COLO829 (cell line): ENCODE measurements at regions not wholly inside any gene's neighbourhood (a gene's known extent, or its start where the extent isn't known, plus 50 kb on each side); places are given as distances from the start of the nearest gene placed in this dataset.
"Not testable (repeated sequence)": the region's sequence is repeated elsewhere in the genome, so short reads cannot be mapped to it uniquely, and the experiment has no call there.

Source experiments
- DNase-seq: peaks from one replicate; pipeline ENCODE4 v3.0.0; 2012; ENCODE audit warnings: low spot score

DNA sequence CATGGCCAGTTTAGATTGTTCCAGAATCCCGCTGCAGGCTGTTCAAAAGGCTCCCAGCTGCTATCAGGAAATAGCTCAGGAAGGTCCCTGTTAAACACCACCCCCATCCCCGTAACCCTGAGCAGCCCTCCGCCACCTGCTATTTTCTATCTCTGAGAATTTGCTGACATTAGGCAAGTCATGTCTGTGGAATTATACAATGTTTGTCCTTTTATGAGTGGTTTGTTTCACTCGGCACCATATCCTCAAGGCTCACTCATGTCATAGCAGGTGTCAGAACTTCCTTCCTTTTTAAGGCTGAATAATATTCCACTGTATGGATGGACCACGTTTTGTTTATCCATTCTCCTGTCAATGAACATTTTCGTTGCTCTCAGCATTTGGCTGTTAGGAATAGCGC, 164.3 kb upstream of the FOXF1 start:
- no peak for DNase-seq

GRCh38 chr16:86347090-86347489, 163.2 kb upstream of the FOXF1 start:
- DNase-seq = no peak

- no peak for DNase-seq
These were observed 162.3 kb upstream of the FOXF1 start for GRCh38 chr16:86347916-86348555.

DNA sequence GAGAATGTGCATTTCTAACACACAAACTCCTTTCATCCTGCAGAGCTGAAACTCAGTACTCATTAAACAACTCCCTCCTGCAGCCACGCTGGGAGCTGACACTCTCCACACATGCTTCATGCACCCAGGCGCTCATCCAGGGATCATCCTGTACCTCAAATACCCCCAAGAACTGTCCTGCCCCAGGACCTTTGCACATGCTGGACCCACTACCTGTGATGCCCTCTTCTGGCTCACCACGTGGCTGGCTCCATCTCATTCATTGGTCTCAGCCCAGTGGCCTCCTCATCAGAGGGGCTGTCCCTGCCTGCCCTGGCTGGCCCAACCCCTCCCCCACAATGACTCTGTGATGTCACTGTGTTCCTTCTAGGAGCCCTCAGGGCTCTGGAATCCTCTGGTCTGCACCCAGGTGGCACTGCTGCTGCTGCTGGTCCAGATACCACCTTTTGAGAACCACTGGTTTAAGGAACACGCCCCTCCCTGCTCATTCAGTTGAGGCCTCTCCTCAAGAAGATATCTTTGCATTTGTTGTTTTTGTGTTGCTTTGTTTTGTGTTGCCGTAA, 160.9 kb upstream of the FOXF1 start:
- DNase-seq = no peak

- DNase-seq = no peak
These were observed 160.0 kb upstream of the FOXF1 start for GRCh38 chr16:86350289-86350688.

GRCh38 chr16:86351041-86351784, 159.1 kb upstream of the FOXF1 start:
- no peak for DNase-seq

DNA sequence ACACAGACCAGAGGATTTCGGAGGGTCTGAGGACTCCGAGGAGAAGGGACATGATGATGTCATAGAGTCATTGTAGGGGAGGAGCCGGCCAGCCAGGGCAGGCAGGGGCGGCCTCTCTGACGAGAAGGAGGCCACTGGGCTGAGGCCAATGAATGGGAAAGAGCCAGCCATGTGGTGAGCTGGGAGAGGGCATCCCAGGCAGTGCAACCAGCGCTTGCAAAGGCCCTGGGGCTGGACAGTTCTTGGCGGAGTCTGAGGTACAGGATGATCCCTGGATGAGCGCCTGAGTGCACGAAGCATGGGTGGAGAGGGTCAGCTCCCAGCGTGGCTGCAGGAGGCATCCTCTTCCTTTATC, 158.6 kb upstream of the FOXF1 start:
- DNase-seq = not testable (repeated sequence)

GRCh38 chr16:86353148-86353547, 157.2 kb upstream of the FOXF1 start:
- DNase-seq = no peak

DNA sequence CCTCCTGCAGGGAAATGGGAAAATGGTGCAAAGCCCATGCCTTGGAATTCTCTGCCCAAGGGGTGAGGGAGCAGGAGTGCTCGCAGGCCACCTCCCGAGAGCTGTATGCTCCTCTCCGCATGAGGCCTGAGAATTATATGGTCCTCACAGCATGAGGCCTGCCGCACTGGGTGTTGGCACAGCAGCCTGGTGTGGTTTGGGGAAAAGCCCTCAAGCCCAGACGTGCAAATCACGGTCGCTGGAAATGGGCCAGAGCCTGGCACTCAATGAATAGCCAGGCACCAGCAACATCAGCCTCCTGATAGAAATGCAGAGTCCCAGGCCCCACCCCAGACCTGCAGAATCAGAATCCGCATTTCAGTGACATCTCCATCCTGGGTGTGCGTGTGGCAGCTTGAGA, 156.4 kb upstream of the FOXF1 start:
- no peak for DNase-seq

GRCh38 chr16:86354641-86355513, 155.4 kb upstream of the FOXF1 start:
- DNase-seq = peak; percentile 47

GRCh38 chr16:86355531-86355930, 154.8 kb upstream of the FOXF1 start:
- peak; percentile 49 for DNase-seq

- DNase-seq = no peak
These were observed 154.4 kb upstream of the FOXF1 start for GRCh38 chr16:86355951-86356350.

DNA sequence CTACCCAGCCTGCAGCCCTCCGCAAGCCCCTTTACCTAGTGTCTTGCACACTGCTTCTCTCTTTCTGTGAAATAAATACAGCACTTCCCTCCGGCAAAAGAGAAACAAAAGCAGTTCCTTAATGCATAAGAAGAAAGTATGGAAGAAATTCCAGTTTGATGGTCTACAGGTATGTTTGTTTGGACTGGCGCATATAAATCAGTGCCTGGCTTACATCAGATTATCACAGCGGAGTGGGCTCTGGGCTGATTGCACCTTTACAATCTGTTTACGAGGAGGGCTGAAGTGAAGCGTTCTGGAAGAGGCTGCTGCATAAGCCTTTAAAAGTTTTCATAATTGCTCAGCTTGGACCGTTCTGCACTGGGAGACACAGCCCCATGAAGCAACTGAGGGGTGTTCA, 153.5 kb upstream of the FOXF1 start:
- DNase-seq = no peak

- no peak for DNase-seq
These were observed 153.0 kb upstream of the FOXF1 start for GRCh38 chr16:86357303-86357702.

DNA sequence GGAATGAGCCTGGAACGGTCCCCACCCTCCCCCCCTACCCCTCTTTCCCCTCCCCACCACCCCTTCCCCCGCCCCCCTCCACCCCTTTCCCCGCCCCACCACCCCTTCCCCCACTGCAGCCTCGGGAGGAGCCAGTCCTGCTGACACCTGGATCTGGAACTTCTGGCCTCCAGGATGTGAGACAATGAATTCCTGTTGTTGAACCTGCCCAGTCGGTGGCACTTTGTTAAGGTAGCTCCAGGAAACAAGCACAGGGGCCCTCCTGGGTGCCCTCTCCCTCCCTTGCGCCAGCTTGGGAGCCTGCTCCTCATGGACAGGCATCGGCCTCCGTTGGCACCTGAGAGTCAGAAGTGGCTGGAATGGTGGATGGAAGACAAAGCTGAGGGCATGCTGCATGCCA, 152.4 kb upstream of the FOXF1 start:
- DNase-seq = no peak

GRCh38 chr16:86359571-86359970, 150.8 kb upstream of the FOXF1 start:
- DNase-seq = no peak

DNA sequence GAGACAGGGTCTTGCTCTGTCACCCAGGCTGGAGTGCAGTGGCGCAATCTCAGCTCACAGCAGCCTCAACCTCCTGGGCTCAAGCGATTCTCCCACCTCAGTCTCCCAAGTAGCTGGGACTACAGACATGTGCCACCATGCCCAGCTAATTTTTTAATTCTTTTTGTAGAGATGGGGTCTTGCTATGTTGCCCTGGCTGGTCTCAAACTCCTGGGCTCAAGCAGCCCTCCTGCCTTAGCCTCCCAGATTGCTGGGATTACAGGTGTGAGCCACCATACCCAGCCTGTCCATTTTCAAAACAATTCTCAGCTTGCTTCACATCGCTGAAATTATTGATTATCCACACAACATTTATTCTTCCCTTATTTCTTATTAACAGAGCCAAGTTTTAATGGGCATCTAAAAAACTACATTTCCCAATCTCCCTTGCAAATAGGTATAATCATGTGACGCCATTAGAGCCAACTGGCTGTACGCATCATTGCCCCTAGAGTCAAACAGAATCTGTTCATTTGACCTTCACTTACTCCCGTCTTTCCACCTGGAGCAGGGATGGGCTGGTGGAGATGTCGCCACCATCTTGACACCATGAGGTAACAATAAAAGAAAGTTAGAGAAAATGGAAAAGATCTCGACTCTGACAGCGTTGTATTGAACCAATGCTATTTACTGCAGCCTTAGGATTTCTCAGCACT, 148.0 kb upstream of the FOXF1 start:
- DNase-seq = no peak

- DNase-seq = no peak
These were observed 147.3 kb upstream of the FOXF1 start for GRCh38 chr16:86363057-86363490.

GRCh38 chr16:86363836-86364618, 146.3 kb upstream of the FOXF1 start:
- no peak for DNase-seq

DNA sequence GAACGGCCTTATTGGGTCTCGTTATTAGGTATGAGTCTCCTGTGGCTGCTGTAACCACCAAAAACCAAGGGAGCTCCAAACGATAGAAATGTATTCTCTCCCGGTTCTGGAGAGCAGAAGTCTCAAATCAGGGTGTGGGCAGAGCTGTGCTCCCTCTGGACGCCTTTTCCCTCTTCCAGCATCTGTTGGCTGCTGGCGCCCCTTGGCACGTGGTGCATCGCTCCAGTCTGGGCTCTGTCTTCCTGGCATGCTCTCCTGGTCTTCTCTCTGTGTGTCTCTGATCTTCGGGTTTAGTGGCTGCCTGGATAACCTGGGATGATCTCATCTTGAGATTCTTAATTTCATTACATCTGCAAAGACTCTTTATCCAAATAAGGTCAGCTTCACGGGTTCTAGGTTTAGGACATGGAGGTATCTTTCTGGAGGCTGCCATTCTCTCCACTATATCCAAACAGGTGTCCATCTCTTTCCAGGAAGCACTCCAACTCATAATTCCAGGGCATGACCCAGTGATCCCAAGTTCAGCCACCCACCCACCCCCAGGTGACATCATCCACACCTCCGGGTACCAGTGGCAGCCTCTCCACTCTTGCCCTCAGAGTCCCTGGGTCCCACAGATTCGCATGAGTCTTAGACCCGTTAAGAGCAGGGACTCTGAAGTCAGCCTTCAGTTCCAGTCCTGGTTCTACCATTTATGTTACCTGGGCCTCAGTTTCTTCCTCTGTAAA, 145.5 kb upstream of the FOXF1 start:
- DNase-seq = no peak
